Mesendoderm (in vitro differentiated cells): ENCODE measurements at regions not wholly inside any gene's neighbourhood (a gene's known extent, or its start where the extent isn't known, plus 50 kb on each side); places are given as distances from the start of the nearest gene placed in this dataset. TPM values are rescaled to one million over a fixed set of nuclear protein-coding genes. Genes with fewer than 3 reads are reported as not detected.
"Not testable (repeated sequence)": the region's sequence is repeated elsewhere in the genome, so short reads cannot be mapped to it uniquely, and the experiment has no call there.

ENCODE experiments used
- DNase-seq: peaks from one replicate; pipeline ENCODE4 v3.0.0; 2013
- H2AK5ac ChIP-seq: 2 replicates; pipeline ENCODE4 v1.6.1; 2013; ENCODE audit warnings: low read length, inconsistent platforms
- H2BK120ac ChIP-seq: 2 replicates; pipeline ENCODE4 v1.6.1; 2013; ENCODE audit warnings: low read depth, mild to moderate bottlenecking, low read length, moderate library complexity, mixed read lengths
- H2BK15ac ChIP-seq: replicated peaks from 2 replicates; pipeline ENCODE4 v1.6.1; 2013; ENCODE audit warnings: low read depth, mild to moderate bottlenecking, moderate library complexity
- H2BK5ac ChIP-seq: 2 replicates; pipeline ENCODE4 v1.6.1; 2013; ENCODE audit warnings: low read length, inconsistent platforms
- H3K18ac ChIP-seq: 2 replicates; pipeline ENCODE4 v1.6.1; 2013; ENCODE audit warnings: mild to moderate bottlenecking, low read length, mixed read lengths
- H3K23ac ChIP-seq: one replicate; pipeline ENCODE4 v1.6.1; 2013; ENCODE audit warnings: low read length
- H3K27ac ChIP-seq: 2 replicates; pipeline ENCODE4 v1.5.1; 2013; ENCODE audit warnings: low read depth, mild to moderate bottlenecking, inconsistent platforms, low read length, moderate library complexity
- H3K27me3 ChIP-seq: 2 replicates; pipeline ENCODE4 v1.6.1; 2013; ENCODE audit warnings: low read length, control low read depth, mild to moderate bottlenecking, inconsistent platforms; ENCODE audit not compliant: insufficient read depth, poor library complexity
- H3K36me3 ChIP-seq: 2 replicates; pipeline ENCODE4 v1.6.1; 2013; ENCODE audit warnings: low read length, inconsistent platforms; ENCODE audit not compliant: control insufficient read depth, insufficient read depth
- H3K4ac ChIP-seq: one replicate; pipeline ENCODE4 v1.6.1; 2013; ENCODE audit warnings: low read depth, mild to moderate bottlenecking, low read length, moderate library complexity
- H3K4me1 ChIP-seq: 2 replicates; pipeline ENCODE4 v1.6.1; 2013; ENCODE audit warnings: low read depth, low read length, inconsistent platforms; ENCODE audit not compliant: control insufficient read depth
- H3K4me2 ChIP-seq: 2 replicates; pipeline ENCODE4 v1.6.1; 2013; ENCODE audit warnings: low read length
- H3K4me3 ChIP-seq: 2 replicates; pipeline ENCODE4 v1.5.1; 2013; ENCODE audit warnings: mild to moderate bottlenecking, low read length
- H3K56ac ChIP-seq: one replicate; pipeline ENCODE4 v1.6.1; 2013; ENCODE audit warnings: low read length
- H3K79me1 ChIP-seq: 2 replicates; pipeline ENCODE4 v1.6.1; 2013; ENCODE audit warnings: low read length, inconsistent platforms
- H3K79me2 ChIP-seq: 2 replicates; pipeline ENCODE4 v1.6.1; 2013; ENCODE audit warnings: mild to moderate bottlenecking, low read length; ENCODE audit not compliant: control insufficient read depth, insufficient read depth
- H3K9ac ChIP-seq: 2 replicates; pipeline ENCODE4 v1.6.1; 2013; ENCODE audit warnings: low read length, inconsistent platforms
- H4K5ac ChIP-seq: one replicate; pipeline ENCODE4 v1.6.1; 2013; ENCODE audit warnings: low read length
- H4K8ac ChIP-seq: one replicate; pipeline ENCODE4 v1.6.1; 2013; ENCODE audit warnings: low read depth, mild to moderate bottlenecking, control low read depth, low read length, moderate library complexity
- WGBS: extraction: QIAGEN DNeasy Blood & Tissue Kit; methylation state at CpG from one replicate; pipeline ENCODE4 v1.1.7; 2013; ENCODE audit warnings: low lambda C conversion rate, missing lambda C conversion rate; ENCODE audit not compliant: insufficient coverage; ENCODE audit errors: extremely low coverage; 5-methylcytosine and 5-hydroxymethylcytosine counted together
- small RNA-seq: library from polyadenylated mRNA; stranded (forward); fragments of <200 nt; extraction: miRNeasy Mini kit (QIAGEN cat#:217004); gene quantifications from one replicate; pipeline ENCODE3, GENCODE V24; 2013; ENCODE audit not compliant: insufficient read depth

DNA sequence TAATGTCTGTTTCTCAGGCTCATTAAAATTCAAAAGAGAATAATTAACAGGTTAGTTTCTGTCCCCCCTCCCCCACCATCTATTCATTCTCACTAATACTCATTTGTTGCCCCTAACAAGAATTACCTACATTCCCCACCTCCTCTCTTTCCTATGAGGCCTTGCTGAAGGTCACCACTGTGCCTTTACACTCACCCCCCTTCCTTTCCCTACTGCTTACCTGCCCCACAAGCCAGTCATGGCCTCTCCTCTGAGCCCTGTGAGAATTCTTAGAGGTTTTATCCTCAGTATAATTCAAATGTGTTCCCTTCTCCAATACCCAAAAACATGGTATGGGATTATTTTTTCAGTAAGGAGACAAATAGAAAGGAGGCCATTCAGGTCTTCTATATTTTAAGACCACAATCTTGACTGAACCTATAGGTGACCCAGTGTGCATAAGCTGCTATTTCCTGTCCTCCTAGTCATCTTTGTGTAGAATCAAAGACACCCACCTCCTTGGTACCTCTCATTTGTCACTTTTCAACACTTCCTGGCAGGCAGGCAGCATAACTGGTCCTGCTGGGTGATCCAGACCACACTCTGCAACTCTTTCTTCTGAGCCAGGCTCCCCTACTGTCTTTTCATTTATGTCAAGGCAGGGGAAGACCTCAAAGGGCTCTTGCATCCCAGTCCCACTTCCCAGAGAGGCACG, 55.8 kb upstream of the PLGLB2 start:
- H3K23ac ChIP-seq, H3K18ac ChIP-seq, H3K4me3 ChIP-seq, H2BK15ac ChIP-seq, H3K4me1 ChIP-seq, H3K79me2 ChIP-seq, H2AK5ac ChIP-seq, H4K8ac ChIP-seq, DNase-seq, H3K56ac ChIP-seq, H3K4ac ChIP-seq, H3K27me3 ChIP-seq, H2BK120ac ChIP-seq, H2BK5ac ChIP-seq, H3K36me3 ChIP-seq, H3K79me1 ChIP-seq, H3K9ac ChIP-seq, H4K5ac ChIP-seq, H3K4me2 ChIP-seq, H3K27ac ChIP-seq: not testable (repeated sequence)
- no CpG with 5 or more reads among the region's 1 CpG for WGBS

DNA sequence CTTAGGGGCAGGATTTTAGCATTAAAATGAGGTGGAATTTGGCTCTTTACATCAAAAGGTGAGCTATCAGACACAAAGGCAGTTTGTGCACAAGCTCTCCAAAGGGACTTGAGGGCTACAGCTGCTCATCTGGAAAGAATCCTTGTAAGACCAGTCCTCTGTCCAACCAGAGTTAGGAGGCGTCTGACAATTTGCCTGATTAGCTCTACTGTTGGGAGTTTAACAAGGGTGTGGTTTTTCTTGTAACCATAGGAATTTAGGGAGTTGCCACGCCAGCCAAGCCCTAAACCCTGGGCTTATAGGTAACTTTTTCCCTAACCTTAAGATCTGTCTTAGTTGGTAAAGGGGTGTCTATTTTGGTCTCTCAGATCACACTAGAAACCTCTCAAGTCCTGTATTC, 55.0 kb upstream of the PLGLB2 start:
- H3K79me2 ChIP-seq, H3K4me1 ChIP-seq, H4K8ac ChIP-seq, H3K4me2 ChIP-seq, H3K4ac ChIP-seq, H2AK5ac ChIP-seq, H3K4me3 ChIP-seq, H2BK15ac ChIP-seq, H3K27ac ChIP-seq, H4K5ac ChIP-seq, H2BK120ac ChIP-seq, H3K18ac ChIP-seq, H3K9ac ChIP-seq, H3K23ac ChIP-seq, H2BK5ac ChIP-seq, H3K56ac ChIP-seq, H3K27me3 ChIP-seq, H3K36me3 ChIP-seq, H3K79me1 ChIP-seq: not testable (repeated sequence)
- peak; percentile 31 for DNase-seq
- WGBS: no CpG with 5 or more reads among the region's 2 CpGs

DNA sequence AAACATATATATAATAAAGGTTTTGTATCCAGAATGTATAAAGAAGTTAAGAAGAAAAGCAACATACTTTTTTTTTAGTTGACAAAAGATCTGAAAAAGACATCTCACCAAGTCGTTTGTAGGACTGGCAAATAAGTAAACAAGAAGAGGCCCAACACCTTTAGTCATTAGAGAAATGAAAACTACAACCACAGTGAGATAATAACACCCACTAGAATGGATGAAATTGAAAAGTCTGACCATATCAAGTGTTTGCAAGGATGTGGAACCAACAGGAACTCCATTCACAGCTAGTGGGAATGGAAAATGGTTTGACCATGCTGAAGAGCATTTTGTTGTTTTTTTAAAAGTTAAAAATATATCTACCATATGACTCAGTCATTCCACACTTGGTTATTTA, 54.0 kb upstream of the PLGLB2 start:
- not testable (repeated sequence) for H3K27me3 ChIP-seq, H4K5ac ChIP-seq, H3K9ac ChIP-seq, H2AK5ac ChIP-seq, H3K36me3 ChIP-seq, H3K79me1 ChIP-seq, H3K4me2 ChIP-seq, H3K18ac ChIP-seq, DNase-seq, H3K79me2 ChIP-seq, H2BK15ac ChIP-seq, H3K4me1 ChIP-seq, H2BK120ac ChIP-seq, H3K27ac ChIP-seq, H2BK5ac ChIP-seq, H3K4ac ChIP-seq, H3K4me3 ChIP-seq, H3K56ac ChIP-seq, H3K23ac ChIP-seq, H4K8ac ChIP-seq
- WGBS: no CpG with 5 or more reads among the region's 1 CpG

GRCh38 chr2:87695596-87696323, 52.1 kb upstream of the PLGLB2 start:
- not testable (repeated sequence) for H3K4me2 ChIP-seq, H3K9ac ChIP-seq, H4K5ac ChIP-seq, H3K18ac ChIP-seq, H4K8ac ChIP-seq, H3K36me3 ChIP-seq, H2BK120ac ChIP-seq, H3K23ac ChIP-seq, H3K4me1 ChIP-seq, H3K27me3 ChIP-seq, H3K4ac ChIP-seq, H3K4me3 ChIP-seq, H3K79me2 ChIP-seq, H2BK15ac ChIP-seq, H2AK5ac ChIP-seq, H2BK5ac ChIP-seq, H3K27ac ChIP-seq, H3K79me1 ChIP-seq, H3K56ac ChIP-seq
- WGBS: no CpG with 5 or more reads among the region's 9 CpGs
- DNase-seq: peak; percentile 1

Small RNA genes lying in the stretch of these regions (small RNA-seq; reads per million reads assigned to genes)
- not detected for gene MIR4771-1
